HEK293T (cell line): ENCODE measurements at regions not wholly inside any gene's neighbourhood (a gene's known extent, or its start where the extent isn't known, plus 50 kb on each side); places are given as distances from the start of the nearest gene placed in this dataset.

Experiments used
- ARNT ChIP-seq: fragments of 450-650 bp; IDR thresholded peaks from 2 replicates; pipeline ENCODE4 v1.6.1; 2017; ENCODE audit warnings: mild to moderate bottlenecking
- BHLHE40 ChIP-seq: fragments of 450-650 bp; IDR thresholded peaks from 2 replicates; pipeline ENCODE4 v1.6.1; 2016; ENCODE audit warnings: mild to moderate bottlenecking, moderate library complexity, borderline replicate concordance
- FOXA1 ChIP-seq: fragments of 450-650 bp; IDR thresholded peaks from 2 replicates; pipeline ENCODE4 v1.6.1; 2016; ENCODE audit warnings: mild to moderate bottlenecking
- FOXK2 ChIP-seq: fragments of 450-650 bp; IDR thresholded peaks from 2 replicates; pipeline ENCODE4 v1.6.1; 2016; ENCODE audit warnings: mild to moderate bottlenecking
- FOXM1 ChIP-seq: fragments of 450-650 bp; IDR thresholded peaks from 2 replicates; pipeline ENCODE4 v1.6.1; 2017; ENCODE audit warnings: mild to moderate bottlenecking, borderline replicate concordance
- HDGF ChIP-seq: fragments of 450-650 bp; IDR thresholded peaks from 2 replicates; pipeline ENCODE4 v1.6.1; 2017; ENCODE audit warnings: antibody characterized with exemption, borderline replicate concordance
- L3MBTL2 ChIP-seq: fragments of 450-650 bp; conservative IDR thresholded peaks from 2 replicates; pipeline ENCODE4 v1.6.1; 2016; ENCODE audit warnings: mild to moderate bottlenecking
- NFRKB ChIP-seq: fragments of 450-650 bp; IDR thresholded peaks from 2 replicates; pipeline ENCODE4 v1.6.1; 2016; ENCODE audit warnings: mild to moderate bottlenecking, moderate library complexity
- PKNOX1 ChIP-seq: fragments of 450-650 bp; IDR thresholded peaks from 2 replicates; pipeline ENCODE4 v1.6.1; 2016
- SP1 ChIP-seq: fragments of 450-650 bp; IDR thresholded peaks from 2 replicates; pipeline ENCODE4 v1.6.1; 2017
- SUZ12 ChIP-seq: fragments of 450-650 bp; IDR thresholded peaks from 2 replicates; pipeline ENCODE4 v1.6.1; 2016; ENCODE audit warnings: mild to moderate bottlenecking
- TARDBP ChIP-seq: fragments of 450-650 bp; IDR thresholded peaks from 2 replicates; pipeline ENCODE4 v1.6.1; 2016
- ZNF384 ChIP-seq: fragments of 450-650 bp; IDR thresholded peaks from 2 replicates; pipeline ENCODE4 v1.6.1; 2016

GRCh38 chr12:126033751-126034150 lies 968.5 kb downstream of the AACS start:
- no peak for TF ChIP-seq BHLHE40
- no peak for TF ChIP-seq SUZ12
- TF ChIP-seq ZNF384: no peak
- TF ChIP-seq FOXK2: no peak
- no peak for TF ChIP-seq FOXM1
- no peak for TF ChIP-seq NFRKB
- no peak for TF ChIP-seq SP1
- no peak for TF ChIP-seq HDGF
- no peak for TF ChIP-seq L3MBTL2
- TF ChIP-seq TARDBP: no peak
- no peak for TF ChIP-seq ARNT
- TF ChIP-seq PKNOX1: no peak
- TF ChIP-seq FOXA1: no peak
